Fibroblast of mammary gland (primary cell): ENCODE measurements at regions not wholly inside any gene's neighbourhood (a gene's known extent, or its start where the extent isn't known, plus 50 kb on each side); places are given as distances from the start of the nearest gene placed in this dataset.

Source experiments
- DNase-seq: peaks from one replicate; pipeline ENCODE4 v3.0.0-alpha.2; 2010; ENCODE audit warnings: low read depth
- H3K4me3 ChIP-seq: 2 replicates; pipeline ENCODE4 v1.5.1; 2011; ENCODE audit warnings: low read depth, mild to moderate bottlenecking, low read length, moderate library complexity; ENCODE audit not compliant: control insufficient read depth
- TF ChIP-seq, protein P1 (sequence below): conservative IDR thresholded peaks from 2 replicates; pipeline ENCODE4 v1.5.1; 2011; ENCODE audit warnings: low read depth, low read length, inconsistent platforms; ENCODE audit not compliant: control insufficient read depth, insufficient read depth

DNA sequence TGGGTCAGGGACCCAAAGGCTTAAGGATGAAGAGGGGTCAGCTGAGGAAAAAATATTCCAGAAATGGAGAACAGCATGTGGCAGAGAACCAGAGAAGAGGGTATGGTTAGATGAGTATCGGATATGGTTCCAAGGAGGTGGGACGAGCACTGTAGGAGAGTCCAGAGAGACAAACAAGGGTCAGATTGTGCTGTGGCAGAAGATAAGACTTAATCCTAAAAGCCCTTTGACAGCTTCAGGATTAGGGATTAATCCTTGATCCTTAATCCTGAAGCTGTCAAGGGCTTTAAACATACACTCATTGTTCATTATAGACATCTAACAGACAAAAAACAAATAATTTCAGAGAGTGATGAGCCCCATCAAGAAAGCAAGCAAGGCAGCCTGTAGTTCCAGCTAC lies 124.0 kb downstream of the SPTSSA start:
- no peak for DNase-seq
- no peak overlapping the region for H3K4me3 ChIP-seq
- TF ChIP-seq, protein P1, sequence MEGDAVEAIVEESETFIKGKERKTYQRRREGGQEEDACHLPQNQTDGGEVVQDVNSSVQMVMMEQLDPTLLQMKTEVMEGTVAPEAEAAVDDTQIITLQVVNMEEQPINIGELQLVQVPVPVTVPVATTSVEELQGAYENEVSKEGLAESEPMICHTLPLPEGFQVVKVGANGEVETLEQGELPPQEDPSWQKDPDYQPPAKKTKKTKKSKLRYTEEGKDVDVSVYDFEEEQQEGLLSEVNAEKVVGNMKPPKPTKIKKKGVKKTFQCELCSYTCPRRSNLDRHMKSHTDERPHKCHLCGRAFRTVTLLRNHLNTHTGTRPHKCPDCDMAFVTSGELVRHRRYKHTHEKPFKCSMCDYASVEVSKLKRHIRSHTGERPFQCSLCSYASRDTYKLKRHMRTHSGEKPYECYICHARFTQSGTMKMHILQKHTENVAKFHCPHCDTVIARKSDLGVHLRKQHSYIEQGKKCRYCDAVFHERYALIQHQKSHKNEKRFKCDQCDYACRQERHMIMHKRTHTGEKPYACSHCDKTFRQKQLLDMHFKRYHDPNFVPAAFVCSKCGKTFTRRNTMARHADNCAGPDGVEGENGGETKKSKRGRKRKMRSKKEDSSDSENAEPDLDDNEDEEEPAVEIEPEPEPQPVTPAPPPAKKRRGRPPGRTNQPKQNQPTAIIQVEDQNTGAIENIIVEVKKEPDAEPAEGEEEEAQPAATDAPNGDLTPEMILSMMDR: no peak

DNA sequence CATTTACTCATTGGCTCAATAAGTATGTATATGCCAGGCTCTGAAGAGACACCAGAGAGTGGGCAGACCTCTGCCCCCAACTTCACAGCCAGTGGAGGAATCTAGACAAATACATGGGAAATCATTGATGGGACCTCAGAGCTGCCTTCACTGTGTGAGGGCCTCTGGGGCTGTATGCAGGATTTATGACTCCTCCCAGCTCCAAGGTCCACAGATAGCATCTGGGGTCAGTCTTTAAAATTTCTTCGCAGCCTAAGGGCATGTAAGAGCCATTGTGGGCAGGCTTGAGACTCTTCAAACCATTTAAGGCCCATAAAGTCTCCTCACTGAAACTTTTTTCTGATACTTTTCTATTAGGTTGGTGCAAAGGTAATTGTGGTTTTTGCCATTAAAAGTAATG lies 125.5 kb downstream of the SPTSSA start:
- DNase-seq: no peak
- TF ChIP-seq, protein P1: no peak
- H3K4me3 ChIP-seq: no peak overlapping the region

- no peak for DNase-seq
- no peak overlapping the region for H3K4me3 ChIP-seq
- TF ChIP-seq, protein P1: no peak
Measured at GRCh38 chr14:34335968-34336367, 126.1 kb downstream of the SPTSSA start.

GRCh38 chr14:34334329-34334728 lies 127.7 kb downstream of the SPTSSA start:
- H3K4me3 ChIP-seq: no peak overlapping the region
- TF ChIP-seq, protein P1: no peak
- no peak for DNase-seq

DNA sequence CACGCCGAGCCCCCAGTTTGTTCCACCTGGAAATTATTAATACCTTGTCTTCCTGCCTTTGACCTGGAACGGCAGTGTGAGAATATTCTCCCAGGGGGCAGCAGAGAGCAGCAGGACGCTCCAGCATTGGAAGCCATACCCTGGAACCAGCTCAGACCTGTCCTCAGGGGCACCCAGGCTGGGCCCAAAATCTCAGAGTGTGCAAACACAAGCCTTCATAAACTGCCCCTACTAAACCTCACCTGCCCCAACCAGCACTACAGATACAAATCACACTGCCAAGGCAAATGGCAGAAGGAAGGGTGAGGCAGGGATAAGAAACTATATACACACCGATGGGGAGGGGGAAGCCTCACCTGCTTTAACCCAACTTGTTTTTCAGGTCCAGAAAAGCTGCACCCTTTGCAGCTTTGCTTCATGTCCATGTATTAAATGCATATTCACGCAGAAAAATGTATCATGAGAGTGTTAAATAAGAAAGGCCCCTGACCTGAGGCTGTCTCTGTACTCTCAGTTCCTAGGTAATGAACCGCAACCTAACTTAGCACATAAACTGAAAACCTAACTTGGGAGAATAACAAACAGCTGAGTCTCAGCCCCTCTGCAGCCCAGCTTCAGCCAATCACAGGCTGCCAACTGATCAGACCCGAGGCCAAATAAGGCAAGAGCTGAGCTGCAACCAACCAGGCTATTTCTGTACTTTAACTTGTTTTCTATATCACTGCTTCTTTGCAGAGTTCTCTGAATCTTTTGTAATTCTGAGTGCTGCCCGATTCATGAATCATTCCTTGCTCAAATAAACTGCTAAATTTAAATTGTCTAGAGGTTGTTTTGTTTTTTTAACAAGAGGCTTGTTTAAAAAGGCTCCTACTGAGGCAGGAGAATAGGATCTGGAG lies 130.1 kb downstream of the SPTSSA start:
- TF ChIP-seq, protein P1: peak; percentile 90
- H3K4me3 ChIP-seq: no peak overlapping the region
- peak; percentile 55 for DNase-seq

GRCh38 chr14:34330846-34331245 lies 131.2 kb downstream of the SPTSSA start:
- no peak overlapping the region for H3K4me3 ChIP-seq
- no peak for DNase-seq
- TF ChIP-seq, protein P1: no peak
